ENCODE measurements at regions not wholly inside any gene's neighbourhood (a gene's known extent, or its start where the extent isn't known, plus 50 kb on each side); places are given as distances from the start of the nearest gene placed in this dataset.

DNA sequence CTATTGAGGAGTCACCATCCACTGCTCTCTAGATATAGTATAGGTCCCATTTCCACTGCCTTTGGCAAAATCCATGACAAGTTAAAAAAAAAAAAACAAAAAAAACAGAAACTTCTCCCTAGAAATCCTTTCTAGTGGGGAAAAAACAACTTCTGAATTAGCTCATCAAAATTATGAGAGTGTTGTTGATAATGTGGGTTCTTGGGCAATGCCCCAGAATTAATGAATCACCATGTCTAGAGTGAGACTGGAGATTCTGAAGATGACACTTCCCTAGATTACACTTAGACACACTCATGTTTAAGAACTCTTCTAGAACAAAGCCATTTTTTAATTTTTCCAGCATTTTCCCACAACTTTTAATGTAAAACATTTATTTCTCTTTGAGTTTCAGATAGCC, 728.0 kb upstream of the C9orf72 start:
- TF ChIP-seq, protein P1, sequence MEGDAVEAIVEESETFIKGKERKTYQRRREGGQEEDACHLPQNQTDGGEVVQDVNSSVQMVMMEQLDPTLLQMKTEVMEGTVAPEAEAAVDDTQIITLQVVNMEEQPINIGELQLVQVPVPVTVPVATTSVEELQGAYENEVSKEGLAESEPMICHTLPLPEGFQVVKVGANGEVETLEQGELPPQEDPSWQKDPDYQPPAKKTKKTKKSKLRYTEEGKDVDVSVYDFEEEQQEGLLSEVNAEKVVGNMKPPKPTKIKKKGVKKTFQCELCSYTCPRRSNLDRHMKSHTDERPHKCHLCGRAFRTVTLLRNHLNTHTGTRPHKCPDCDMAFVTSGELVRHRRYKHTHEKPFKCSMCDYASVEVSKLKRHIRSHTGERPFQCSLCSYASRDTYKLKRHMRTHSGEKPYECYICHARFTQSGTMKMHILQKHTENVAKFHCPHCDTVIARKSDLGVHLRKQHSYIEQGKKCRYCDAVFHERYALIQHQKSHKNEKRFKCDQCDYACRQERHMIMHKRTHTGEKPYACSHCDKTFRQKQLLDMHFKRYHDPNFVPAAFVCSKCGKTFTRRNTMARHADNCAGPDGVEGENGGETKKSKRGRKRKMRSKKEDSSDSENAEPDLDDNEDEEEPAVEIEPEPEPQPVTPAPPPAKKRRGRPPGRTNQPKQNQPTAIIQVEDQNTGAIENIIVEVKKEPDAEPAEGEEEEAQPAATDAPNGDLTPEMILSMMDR (IDR thresholded peaks at IDR 0.05), result no peak
- TF ChIP-seq POLR2A (IDR thresholded peaks at IDR 0.05), result no peak
- no peak for TF ChIP-seq EP300 (IDR thresholded peaks at IDR 0.05)

Measured in ovary (tissue), 3 donors.